NAMALWA (cell line): ENCODE measurements at regions not wholly inside any gene's neighbourhood (a gene's known extent, or its start where the extent isn't known, plus 50 kb on each side); places are given as distances from the start of the nearest gene placed in this dataset.
"Not testable (repeated sequence)": the region's sequence is repeated elsewhere in the genome, so short reads cannot be mapped to it uniquely, and the experiment has no call there.

ENCODE experiments used
- DNase-seq: peaks from one replicate; pipeline ENCODE4 v3.0.0-alpha.2; 2015; ENCODE audit warnings: low spot score

DNA sequence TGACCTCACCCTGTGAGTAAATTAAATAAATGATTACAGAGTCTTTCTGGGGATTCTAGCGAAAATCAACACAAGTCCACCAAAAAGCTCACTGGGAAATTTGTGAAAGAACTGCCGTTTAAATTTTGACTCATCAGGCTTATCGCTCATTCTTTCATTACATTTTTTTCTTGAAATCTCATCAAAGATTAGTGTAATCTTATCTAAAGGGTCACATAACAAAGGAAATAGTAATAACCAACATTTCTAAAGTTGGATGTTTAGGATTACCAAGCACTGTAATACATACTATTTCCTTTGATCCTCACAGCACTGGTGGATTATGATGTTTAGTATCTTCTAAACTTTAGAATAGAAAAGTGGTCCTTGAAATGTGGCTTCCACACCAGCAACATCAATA, 111.1 kb upstream of the CBLB start:
- no peak for DNase-seq

DNA sequence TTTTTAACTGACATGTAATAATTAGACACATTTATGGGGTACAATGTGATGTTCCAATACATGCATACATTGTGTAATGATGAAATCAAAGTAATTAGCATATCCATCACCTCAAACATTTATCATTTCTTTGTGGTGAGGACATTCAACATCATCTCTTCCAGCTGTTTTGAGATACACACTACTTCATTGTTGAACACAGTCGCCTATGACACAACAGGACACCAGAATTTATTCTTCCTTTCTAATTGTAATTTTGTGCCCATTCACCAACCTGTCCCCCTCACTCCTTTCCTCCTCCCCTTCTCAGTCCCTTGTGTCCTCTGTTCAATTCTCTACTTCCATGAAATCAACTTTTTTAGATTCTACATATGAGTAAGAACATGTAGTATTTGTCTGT, 113.4 kb upstream of the CBLB start:
- DNase-seq = no peak

DNA sequence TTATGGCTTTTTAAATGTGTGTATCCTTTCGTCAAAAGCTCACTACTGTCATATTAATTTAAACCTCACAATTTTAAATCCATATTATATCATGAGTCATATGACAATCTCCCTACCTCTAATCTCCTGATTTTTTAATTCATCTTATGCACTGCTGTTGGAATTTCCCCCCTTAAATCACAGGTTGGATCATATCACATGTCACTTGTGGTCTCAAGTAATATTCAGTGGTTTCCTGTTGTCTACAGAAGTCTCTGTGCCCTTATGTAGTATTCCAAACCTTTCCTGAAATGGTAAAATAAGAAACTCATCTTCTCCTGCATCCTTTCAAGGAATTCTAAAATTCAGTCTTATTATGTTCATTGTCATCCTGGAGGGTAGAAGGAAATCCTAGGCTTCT, 116.0 kb upstream of the CBLB start:
- no peak for DNase-seq

DNA sequence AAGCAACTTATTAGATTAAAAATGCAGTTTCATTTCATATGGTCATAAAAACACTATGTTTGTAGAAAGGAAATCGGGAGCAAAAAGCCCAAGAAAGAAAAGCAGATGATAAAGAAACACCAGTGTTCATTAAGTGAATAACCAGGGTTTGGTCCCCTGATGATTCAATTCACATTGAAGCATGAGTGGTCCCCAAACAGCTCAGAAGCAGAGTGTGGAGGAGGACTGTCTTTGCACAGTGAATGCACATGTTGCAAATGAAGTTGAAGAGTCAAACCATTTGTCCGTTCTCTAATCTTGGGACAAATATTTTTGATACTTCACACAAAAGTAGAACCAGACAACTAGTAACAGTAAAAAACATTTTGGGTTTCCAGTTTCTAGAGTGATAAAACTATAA, 117.5 kb upstream of the CBLB start:
- DNase-seq = not testable (repeated sequence)

DNA sequence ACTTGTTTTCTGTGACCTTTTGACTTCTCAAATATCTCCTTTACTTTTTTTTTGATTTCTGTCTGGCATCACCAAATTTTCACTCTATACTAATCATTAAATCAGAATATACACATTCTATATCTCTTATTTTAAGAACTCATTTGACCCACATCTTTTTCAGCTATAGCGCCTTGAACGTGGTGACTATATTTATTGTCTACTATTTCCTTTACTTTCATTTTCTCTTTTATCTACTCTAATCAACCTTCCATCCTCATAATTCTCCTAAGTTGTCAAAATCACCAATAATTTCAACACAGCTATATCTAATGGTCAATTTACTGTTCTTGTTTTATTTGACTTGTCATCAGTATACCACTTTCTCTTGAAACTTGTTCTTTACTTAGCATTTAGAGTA, 119.0 kb upstream of the CBLB start:
- DNase-seq = no peak

DNA sequence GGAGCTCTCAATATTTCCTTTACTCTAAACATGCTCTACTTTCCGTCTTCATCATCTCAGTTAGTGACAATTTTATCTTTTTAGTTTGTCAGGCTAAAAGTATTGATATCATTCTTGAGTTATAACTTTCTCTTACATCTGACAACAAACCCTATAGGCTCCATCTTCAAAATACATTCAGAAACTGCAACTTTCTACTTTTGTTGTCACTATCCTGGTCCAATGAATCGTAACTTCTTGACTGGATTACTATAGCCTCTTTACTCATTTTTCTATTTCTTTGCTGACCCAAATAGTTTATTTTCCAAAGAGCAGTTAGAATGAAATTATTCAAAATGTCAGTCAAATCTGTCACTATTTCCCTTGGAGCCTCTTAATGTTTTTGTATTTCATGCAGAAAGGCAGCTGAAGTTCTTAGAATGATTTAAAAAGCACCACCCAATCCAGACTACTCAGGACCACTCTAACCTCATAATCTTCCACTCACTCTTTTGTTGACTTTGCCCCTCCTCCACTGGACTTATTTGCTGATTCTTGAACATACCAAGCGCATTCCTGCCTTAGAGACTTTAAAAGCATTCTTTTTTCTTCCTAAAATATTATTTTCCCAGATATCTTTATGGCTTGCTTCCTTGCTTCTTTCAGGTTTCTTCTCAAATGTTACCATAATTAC, 119.9 kb upstream of the CBLB start:
- DNase-seq = no peak

DNA sequence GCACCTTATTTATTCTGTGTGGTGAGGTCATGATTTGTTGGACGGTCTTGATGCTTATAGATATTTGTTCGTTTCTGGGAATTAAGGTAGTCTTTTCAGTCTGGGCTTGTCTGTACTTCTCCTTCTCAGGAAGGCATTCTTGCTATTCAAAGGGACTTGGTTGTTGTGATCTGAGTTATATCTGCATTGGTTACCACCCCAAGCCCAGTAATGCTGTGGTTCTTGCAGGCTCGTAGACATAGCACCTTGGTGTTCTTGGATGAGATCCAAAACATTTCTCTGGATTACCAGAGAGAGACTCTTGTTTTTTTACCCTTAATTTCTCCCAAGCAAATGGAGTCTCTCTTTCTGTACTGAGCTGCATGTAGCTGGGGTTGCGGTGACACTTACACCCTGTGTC, 128.0 kb upstream of the CBLB start:
- no peak for DNase-seq

DNA sequence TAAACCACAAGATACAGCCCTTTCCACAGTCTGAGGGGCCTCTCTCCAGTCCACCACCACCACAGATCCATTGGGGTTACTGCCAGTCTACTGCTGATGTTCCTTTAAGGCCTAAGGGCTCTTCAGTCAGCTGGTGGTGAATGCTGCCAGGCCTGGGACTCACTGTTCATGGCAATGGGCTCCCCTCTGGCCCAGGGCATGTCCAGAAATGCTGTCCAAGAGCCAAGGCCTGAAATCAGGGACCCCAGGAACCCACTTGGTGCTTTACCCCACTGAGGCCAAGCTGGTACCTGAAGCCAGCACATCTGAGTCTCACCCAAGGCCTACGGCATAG, 128.6 kb upstream of the CBLB start:
- DNase-seq = no peak

DNA sequence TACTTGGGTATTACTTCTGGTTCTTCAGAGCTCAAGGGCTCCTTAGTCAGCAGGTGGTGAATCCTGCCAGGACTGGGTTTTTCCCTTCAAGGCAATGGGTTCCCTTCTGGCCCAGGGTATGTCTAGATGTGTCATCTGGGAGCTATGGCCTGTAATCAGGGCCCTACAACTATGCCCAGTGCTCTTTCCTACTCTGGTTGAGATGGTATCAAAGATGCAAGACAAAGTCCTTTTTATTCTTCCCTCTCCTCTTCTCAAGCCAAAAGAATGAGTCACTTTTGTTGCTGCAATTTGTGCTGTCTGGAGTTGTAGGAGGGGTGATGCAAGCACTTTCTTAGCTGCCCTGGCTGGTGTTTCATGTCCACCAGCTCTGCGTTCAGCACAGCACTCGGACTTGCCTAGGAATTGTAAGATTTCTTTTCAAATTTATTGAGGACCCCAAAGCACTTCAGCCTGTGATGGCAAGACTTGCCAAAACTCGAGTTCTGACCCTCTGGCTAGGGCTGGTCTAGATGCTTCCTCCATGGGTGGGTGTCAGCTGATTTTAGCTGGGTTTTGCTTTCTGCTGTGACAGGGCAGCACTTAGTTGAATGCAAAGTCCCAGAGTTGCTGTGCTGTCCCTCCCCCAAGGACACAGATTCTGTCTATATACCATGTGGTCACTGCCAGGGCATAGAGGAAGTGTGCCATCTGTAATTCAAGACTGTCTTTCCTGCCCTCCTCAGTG, 129.2 kb upstream of the CBLB start:
- no peak for DNase-seq

DNA sequence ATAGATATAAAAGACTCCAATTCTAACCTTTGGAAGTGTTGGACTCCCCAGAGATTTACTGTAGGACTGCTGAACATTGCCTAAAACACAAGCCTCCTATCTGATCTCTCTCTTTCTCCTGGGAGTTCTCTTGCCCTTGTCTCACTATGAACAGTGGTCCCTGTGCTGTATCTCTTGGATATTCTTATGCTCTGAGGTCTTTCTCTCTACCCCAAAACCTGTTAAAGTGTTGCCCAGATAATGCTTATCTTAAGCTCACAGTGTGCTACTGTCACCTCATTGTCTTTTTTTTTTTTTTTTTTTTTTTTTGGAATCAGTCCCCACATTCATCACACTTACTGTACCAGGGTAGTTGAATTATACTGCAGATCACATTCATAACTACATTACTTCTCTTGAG, 131.0 kb upstream of the CBLB start:
- DNase-seq = no peak

DNA sequence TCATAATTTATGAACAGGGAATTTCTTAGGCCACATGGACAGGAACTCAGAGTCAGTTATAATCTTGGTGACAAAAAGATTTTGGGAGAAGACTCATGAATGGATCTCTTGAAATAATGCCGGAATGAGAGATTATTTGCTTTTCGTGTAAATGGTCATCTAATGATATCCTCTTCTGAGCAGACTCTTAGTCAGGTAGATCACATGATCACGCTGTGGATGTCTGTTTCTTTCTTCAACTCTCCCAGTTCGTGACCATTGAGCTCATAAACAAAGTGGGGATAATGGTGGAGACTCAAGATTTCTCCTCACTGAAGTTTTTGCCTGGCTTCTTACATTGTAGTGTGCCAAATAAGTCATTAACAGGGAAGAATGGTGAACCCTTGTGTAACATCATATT, 133.1 kb upstream of the CBLB start:
- DNase-seq = no peak

DNA sequence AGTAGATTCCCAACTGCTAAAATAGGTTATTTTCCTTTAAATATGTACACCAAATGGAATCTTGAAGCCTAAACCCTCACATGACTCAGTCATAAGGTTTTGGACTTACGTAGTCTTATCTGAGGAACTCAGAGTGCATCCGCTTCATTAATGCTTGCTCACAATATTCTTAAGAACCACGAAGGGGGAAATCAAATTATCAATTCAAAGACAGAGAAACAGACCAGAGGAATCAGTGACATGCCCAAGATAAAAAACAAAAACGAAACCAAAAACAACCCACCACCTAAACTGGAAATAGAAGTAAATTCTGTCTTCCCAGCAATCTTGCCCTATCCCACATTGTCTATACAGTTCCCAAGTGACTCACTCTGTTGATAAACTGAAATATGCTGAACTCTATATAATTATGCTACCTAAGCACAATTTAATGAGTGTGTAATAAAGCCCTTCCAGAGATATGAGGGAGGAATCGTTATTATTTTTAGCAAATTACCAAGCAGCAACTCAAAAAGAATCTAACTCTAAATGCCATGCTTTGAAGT, 135.4 kb upstream of the CBLB start:
- no peak for DNase-seq

DNA sequence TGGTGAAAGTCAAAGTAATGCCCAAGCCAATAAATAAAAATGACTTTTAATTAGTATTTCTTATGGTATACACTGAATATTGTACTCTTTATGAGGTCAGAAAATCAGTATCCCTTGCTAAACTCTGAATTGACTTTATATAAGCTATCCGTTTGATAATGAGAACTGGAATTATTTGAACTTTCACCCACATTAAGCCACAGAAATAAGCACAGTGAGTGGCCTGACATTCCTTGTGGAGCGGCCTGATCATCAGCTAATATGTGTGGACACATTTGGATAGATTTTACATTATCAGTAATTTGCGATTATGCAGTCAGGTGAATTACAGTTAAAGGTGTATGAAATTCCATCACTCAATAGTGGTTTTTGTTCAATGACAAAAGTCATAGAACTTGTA, 136.0 kb upstream of the CBLB start:
- no peak for DNase-seq

DNA sequence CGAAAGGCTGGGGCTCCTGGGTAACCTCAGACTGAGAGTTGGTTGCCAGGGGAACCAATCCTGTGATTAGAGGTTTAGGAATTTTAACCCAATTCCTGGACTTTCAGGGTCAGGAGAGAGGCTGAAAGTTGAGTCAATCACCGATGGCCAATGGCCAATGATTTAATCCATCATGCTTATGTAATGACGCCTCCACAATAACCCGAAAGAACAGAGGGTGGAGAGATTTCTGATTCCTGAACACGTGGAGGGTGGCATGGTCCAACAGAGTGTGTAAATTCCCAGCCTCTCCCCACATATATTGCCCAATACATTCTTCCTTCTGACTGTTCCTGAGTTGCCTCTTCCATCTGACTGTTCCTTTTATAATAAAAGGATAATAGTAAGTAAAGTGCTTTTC, 137.2 kb upstream of the CBLB start:
- DNase-seq = no peak

DNA sequence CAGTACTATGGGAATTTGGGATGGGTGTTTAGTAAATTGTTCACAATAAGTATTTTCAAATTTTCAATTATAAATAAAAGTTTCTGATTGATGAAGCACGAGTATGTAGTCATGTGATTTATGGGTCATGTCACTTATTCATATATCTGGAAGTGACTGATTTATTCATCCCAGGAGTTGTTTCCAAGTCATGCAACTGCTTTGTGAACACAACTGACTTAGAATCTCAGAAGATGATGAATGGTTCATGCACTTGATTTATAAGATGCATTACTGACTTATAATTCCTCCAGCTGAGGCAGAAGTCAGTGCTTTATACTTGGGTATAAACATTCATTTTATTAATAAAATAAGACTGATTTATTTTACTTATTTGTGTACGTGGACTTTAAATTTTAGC, 137.8 kb upstream of the CBLB start:
- no peak for DNase-seq

DNA sequence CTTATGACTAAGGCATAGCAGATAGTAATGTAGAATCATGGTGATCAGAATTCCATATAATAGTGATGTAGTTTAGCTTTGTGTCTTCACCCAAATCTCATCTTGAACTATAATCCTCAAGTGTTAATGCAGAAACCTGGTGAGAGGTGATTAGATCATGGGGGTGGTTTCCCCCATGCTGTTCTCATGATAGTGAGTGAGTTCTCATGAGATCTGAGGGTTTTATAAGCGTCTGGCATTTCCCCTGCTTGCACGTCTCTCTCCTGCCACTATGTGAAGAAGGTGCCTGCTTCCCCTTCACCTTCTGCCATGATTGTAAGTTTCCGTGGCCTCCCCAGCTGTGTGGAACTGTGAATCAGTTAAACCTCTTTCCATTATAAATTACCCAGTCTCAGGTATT, 138.7 kb upstream of the CBLB start:
- no peak for DNase-seq

DNA sequence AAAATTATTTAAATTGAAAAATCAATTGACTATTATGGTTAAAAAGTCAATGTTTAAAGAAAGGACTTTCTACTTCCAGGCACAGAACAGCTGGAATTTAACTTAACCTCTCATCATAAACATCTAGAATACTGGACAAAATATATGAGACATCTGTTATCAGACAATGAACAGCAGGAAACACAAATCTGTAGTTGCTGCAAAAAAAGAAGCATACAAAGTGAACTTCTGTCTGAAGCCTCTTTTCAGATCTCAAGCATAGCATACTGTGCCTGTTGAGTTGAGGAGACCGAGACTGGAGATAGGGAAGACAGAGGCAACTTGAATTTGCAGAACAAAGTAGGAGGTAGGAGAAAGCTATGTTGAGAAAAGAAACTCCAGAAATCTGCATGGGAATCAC, 140.0 kb upstream of the CBLB start:
- DNase-seq = no peak

DNA sequence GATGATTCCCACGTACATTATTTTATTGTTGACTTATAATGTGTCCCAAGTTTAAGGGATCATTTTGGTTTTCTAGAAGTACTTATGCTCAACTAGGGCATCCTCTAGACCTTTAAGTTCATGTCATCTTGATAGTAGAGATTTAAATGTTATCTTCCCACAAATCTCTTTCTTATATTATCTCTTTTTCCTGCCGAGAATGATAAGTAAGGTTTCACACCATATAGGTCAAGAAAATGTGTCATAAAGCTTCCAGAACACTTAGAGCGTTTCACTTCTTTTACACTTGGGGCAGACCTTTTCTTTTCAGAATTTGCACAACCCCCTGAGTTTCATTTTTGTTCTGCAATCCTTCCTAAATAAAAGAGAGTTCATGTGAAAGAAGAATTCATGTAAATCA, 142.0 kb upstream of the CBLB start:
- no peak for DNase-seq

DNA sequence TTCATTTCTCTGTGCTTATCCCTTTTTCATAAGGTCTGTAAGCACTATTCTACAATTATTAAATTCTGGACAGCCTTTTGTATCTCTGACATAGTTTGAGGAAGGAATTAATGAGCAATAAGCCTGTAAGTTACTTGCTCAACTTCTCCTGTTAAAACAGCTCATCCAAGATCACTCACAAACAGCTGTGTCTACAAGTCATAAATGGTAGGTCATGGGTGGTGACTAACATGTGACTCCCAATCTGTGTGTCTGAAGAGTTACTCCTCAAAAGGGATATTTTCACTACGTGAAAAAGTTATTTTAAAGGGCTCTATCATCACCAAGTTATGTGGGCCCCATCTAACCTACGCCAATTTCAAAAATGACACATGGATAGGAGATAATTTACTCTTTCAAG, 145.2 kb upstream of the CBLB start:
- no peak for DNase-seq

DNA sequence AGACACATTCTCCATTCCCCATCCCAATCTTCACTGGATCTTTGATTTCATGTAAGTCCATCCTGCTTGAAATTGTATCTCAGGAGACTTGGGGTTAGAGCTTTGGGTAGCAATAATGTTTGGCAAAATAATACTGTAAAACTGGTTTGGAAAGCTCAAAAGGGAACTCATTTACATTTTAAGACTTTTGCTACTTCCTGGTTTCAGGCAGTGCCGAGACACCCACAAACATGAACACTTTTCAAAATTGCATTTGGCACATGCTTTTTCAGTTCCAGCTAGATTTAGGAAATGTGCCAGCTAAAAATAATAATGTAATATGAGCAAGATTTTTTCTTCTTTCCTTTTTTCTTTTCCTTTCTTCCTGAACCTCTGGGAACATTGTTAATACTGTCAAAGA, 145.7 kb upstream of the CBLB start:
- no peak for DNase-seq

DNA sequence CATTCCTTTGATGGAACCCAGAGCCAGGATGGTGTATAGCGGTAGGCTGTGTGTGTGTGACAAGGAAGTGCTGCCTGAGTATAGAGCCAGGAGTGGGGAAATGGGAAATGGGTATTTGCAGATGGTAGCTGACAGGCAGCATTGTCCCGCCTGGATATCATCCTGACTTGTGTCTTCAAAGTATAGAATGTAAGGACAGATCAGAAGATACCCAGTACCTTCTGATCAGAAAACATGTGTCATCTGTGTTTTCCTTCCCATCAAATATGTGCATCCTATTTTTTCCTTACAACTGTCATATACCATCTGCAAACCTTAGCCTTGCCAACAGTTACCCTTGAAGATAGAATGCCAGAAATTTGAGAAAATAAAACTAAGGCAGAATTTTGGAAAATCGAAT, 146.2 kb upstream of the CBLB start:
- no peak for DNase-seq

DNA sequence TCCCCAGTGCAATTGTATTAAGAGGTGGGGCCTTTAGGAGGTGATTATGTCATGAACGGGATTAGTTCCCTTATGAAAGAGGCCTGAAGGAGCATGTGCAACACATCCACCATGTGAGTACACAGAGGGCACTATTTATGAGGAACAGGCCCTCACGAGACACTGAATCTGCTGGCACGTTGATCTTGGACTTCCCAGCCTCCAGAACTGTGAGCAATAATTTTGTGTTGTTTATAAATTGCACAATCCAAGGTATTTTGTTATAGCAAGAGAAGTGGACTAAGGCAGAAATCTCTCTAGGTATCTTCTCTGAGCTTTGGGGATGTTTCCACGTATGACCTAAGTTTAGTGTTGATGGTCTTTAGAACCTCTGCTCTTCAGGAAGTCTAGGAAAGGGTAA, 149.3 kb upstream of the CBLB start:
- DNase-seq = no peak

DNA sequence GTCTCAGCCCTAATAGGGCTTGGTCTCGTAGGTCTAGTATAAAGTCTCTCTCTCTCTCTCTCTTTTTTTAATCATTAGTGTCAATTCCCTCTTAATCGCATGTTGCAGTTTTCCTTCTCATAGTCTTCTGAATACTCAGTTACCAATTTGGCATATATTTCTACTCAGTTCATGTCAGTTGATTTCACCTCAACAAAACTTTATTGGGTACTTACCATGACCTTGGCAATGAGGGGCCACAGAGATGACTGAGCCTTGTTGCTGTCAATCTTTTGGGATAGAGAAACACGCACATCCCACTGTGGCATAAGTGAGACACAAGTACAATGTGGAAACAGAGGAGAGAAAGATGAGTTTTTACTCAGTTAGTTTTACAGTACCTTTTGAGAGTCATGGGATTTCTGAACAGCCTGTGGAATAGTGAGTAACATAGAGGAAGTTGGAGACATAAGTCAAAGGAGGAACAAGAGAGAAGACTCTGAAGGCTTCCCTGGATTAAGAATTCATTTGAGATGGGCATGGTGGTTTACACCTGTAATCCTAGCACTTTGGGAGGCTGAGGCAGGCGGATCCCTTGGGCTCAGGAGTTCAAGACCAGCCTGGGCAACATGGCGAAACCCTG, 150.2 kb upstream of the CBLB start:
- no peak for DNase-seq

DNA sequence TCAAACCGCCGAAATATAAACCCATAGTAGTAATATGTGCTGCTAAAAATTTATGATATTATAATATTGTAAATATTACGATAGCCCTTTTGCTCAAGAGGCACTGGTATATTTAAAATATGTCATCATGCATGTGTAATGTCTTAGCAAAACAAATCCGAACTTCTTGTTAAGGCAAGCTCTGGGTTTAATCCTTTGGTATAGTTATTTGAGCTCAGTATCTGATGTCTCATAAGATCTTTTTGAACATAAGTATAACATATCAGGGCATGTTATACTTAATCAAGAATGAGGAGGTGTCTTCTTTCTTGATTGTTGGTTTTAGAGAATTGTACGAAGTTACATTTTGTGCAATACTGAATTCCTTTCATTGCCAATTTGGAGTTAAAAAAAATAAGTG, 154.1 kb upstream of the CBLB start:
- DNase-seq = no peak
